ENCODE measurements at regions not wholly inside any gene's neighbourhood (a gene's known extent, or its start where the extent isn't known, plus 50 kb on each side); places are given as distances from the start of the nearest gene placed in this dataset.

GRCh38 chr13:73966331-73966730, 167.9 kb downstream of the KLF12 start:
- intact Hi-C loops (cut with micrococcal nuclease), result no loop called here
- Mint-ChIP-seq H3K9me3 (ENCODE audit: unreplicated experiment) (no peaks in the 10 kb centered on the region), H3K4me3 (ENCODE audit: unreplicated experiment) (no peak overlapping the region), H3K36me3 (ENCODE audit: insufficient read depth, unreplicated experiment) (no peaks in the 10 kb centered on the region), H3K4me1 (ENCODE audit: insufficient read depth, unreplicated experiment) (peaks cover 6% of the 10 kb centered on the region), H3K27ac (ENCODE audit: low read depth, unreplicated experiment) (no peak overlapping the region), H3K27me3 (ENCODE audit: insufficient read depth, unreplicated experiment) (no peaks in the 10 kb centered on the region)
- DNase-seq (ENCODE audit: unreplicated experiment), result no peak
- no peak for TF ChIP-seq CTCF (IDR thresholded peaks at IDR 0.05; ENCODE audit: unreplicated experiment)
- BruUV-seq (replicated peaks), result no TSS peak
- POLR2A ChIA-PET, result interaction anchor here (0.6 to 1.3 kb wide), 2 partner anchors 19 to 29 kb away, joined by 4 read pairs; no protein-coding TSS in a partner anchor
- CTCF ChIA-PET, result interaction anchor here (1.0 kb wide), 1 partner anchor 17 kb away, joined by 3 read pairs; no protein-coding TSS in a partner anchor

- H3K27ac Mint-ChIP-seq (ENCODE audit: low read depth, unreplicated experiment), result no peak overlapping the region
- POLR2A ChIA-PET, result no interaction called here
- CTCF ChIA-PET, result no interaction called here
- H3K27me3 Mint-ChIP-seq (ENCODE audit: insufficient read depth, unreplicated experiment), result no peaks in the 10 kb centered on the region
- no peaks in the 10 kb centered on the region for H3K9me3 Mint-ChIP-seq (ENCODE audit: unreplicated experiment)
- intact Hi-C loops (cut with micrococcal nuclease), result no loop called here
- no peaks in the 10 kb centered on the region for H3K36me3 Mint-ChIP-seq (ENCODE audit: insufficient read depth, unreplicated experiment)
- no peak for DNase-seq (ENCODE audit: unreplicated experiment)
- H3K4me1 Mint-ChIP-seq (ENCODE audit: insufficient read depth, unreplicated experiment), result peaks cover 14% of the 10 kb centered on the region
- TF ChIP-seq CTCF (IDR thresholded peaks at IDR 0.05; ENCODE audit: unreplicated experiment), result no peak
- no peak overlapping the region for H3K4me3 Mint-ChIP-seq (ENCODE audit: unreplicated experiment)
- BruUV-seq (replicated peaks), result no TSS peak
Measured at GRCh38 chr13:73962284-73962683, 171.9 kb downstream of the KLF12 start.

GRCh38 chr13:73961181-73961580, 173.0 kb downstream of the KLF12 start:
- Mint-ChIP-seq H3K36me3 (ENCODE audit: insufficient read depth, unreplicated experiment) (no peaks in the 10 kb centered on the region), H3K4me1 (ENCODE audit: insufficient read depth, unreplicated experiment) (peaks cover 14% of the 10 kb centered on the region), H3K27me3 (ENCODE audit: insufficient read depth, unreplicated experiment) (no peaks in the 10 kb centered on the region), H3K27ac (ENCODE audit: low read depth, unreplicated experiment) (no peak overlapping the region), H3K4me3 (ENCODE audit: unreplicated experiment) (no peak overlapping the region), H3K9me3 (ENCODE audit: unreplicated experiment) (no peaks in the 10 kb centered on the region)
- POLR2A ChIA-PET, result no interaction called here
- no peak for TF ChIP-seq CTCF (IDR thresholded peaks at IDR 0.05; ENCODE audit: unreplicated experiment)
- CTCF ChIA-PET, result interaction anchor here (0.5 kb wide), 1 partner anchor 119 kb away, joined by 3 read pairs; no protein-coding TSS in a partner anchor
- BruUV-seq (replicated peaks), result no TSS peak
- no peak for DNase-seq (ENCODE audit: unreplicated experiment)
- intact Hi-C loops (cut with micrococcal nuclease), result no loop called here

- ChIA-PET POLR2A (no interaction called here), CTCF (interaction anchor here (0.5 kb wide), 1 partner anchor 120 kb away, joined by 3 read pairs; no protein-coding TSS in a partner anchor)
- no TSS peak for BruUV-seq (replicated peaks)
- intact Hi-C loops (cut with micrococcal nuclease), result no loop called here
- no peak for DNase-seq (ENCODE audit: unreplicated experiment)
- TF ChIP-seq CTCF (IDR thresholded peaks at IDR 0.05; ENCODE audit: unreplicated experiment), result no peak
- Mint-ChIP-seq H3K36me3 (ENCODE audit: insufficient read depth, unreplicated experiment) (no peaks in the 10 kb centered on the region), H3K27me3 (ENCODE audit: insufficient read depth, unreplicated experiment) (no peaks in the 10 kb centered on the region), H3K27ac (ENCODE audit: low read depth, unreplicated experiment) (no peak overlapping the region), H3K9me3 (ENCODE audit: unreplicated experiment) (no peaks in the 10 kb centered on the region), H3K4me1 (ENCODE audit: insufficient read depth, unreplicated experiment) (peaks cover 19% of the 10 kb centered on the region), H3K4me3 (ENCODE audit: unreplicated experiment) (no peak overlapping the region)
Measured at GRCh38 chr13:73960474-73960873, 173.7 kb downstream of the KLF12 start.
